Esophagus muscularis mucosa (tissue), 4 donors: ENCODE measurements at regions not wholly inside any gene's neighbourhood (a gene's known extent, or its start where the extent isn't known, plus 50 kb on each side); places are given as distances from the start of the nearest gene placed in this dataset.

Source experiments
- DNase-seq: peaks from one replicate; pipeline ENCODE4 v3.0.0-alpha.2; 2017; ENCODE audit errors: extremely low spot score
- H3K27ac ChIP-seq, 4 donors: fragments of 200-600 bp; sonication (generic); replicated peaks in 1 of 4; 1 replicate in 3 of 4; 2 replicates in 1 of 4; pipeline ENCODE4 v1.5.1; 2016 to 2019; ENCODE audit warnings: mild to moderate bottlenecking in 1 of 4
- H3K27me3 ChIP-seq, 4 donors: fragments of 200-600 bp; sonication (generic); one replicate each; pipeline versions ENCODE4 v1.5.1 to v1.6.0; 2016 to 2019
- H3K36me3 ChIP-seq, 4 donors: fragments of 200-600 bp; sonication (generic); one replicate each; pipeline ENCODE4 v1.5.1; 2016 to 2019
- H3K4me1 ChIP-seq, 4 donors: fragments of 200-600 bp; sonication (generic); one replicate each; pipeline ENCODE4 v1.5.1; 2016 to 2019
- H3K4me3 ChIP-seq, 4 donors: fragments of 200-600 bp; sonication (generic); 1 replicate in 2 of 4; 2 replicates in 2 of 4; pipeline ENCODE4 v1.5.1; 2016 to 2019; ENCODE audit warnings: mild to moderate bottlenecking in 4 of 4, moderate library complexity in 1 of 4
- H3K9me3 ChIP-seq, 4 donors: fragments of 200-600 bp; sonication (generic); 1 replicate in 3 of 4; 2 replicates in 1 of 4; pipeline ENCODE4 v1.5.1; 2016 to 2019
- EP300 ChIP-seq: sonication (generic); formaldehyde crosslinking; IDR thresholded peaks from one replicate; pipeline ENCODE4 v1.6.1; 2017; ENCODE audit warnings: antibody characterized with exemption
- POLR2A ChIP-seq: fragments of 450-650 bp; IDR thresholded peaks from one replicate; pipeline ENCODE4 v1.6.1; 2017; ENCODE audit warnings: antibody characterized with exemption, moderate library complexity, mild to moderate bottlenecking, low read depth
- POLR2AphosphoS5 ChIP-seq, 2 donors: sonication (generic); formaldehyde crosslinking; IDR thresholded peaks; one replicate each; pipeline ENCODE4 v1.6.1; 2017; ENCODE audit warnings: antibody characterized with exemption in 2 of 2
- WGBS: methylation state at CpG from one replicate; pipeline ENCODE4 v1.1.5; 2018; 5-methylcytosine and 5-hydroxymethylcytosine counted together
- intact Hi-C: fragments of 100-400 bp; cut with DNase I; formaldehyde crosslinking; loops from one replicate; pipeline ENCODE4 v1.15.1; 2023
- TF ChIP-seq, protein P1 (sequence below), 3 experiments: fragments of 200-600 bp in 2 of 3; fragments of 450-650 bp in 1 of 3; sonication (generic) in 2 of 3; IDR thresholded peaks; one replicate each; pipeline ENCODE4 v1.5.1; 2017 to 2019; ENCODE audit warnings: antibody characterized with exemption in 3 of 3, mild to moderate bottlenecking in 2 of 3, moderate library complexity in 1 of 3

DNA sequence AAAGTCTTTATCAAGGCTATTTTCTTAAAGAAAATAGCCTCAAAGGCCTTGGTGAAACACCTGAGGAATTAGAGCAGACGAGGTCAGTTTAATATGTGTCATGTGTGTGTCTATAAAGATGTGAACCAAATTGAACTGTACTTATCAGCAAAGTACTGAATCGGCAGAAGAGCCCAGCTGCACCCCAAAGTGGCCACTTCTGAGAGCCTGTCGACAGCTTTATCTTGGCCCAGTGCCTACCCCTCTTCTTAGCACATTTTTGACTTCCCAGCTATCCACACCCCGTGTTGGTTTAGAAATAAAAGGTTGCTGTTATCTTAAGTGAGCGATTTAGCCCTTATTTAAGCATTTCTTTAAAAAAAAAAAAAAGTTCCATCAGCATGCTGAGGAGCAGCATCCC is 329.7 kb downstream of the FBXW7 start:
- H3K27me3 ChIP-seq, result peaks cover 0 to 11% (median 0%) of the 10 kb centered on the region in 4 donors
- no peak overlapping the region for H3K4me3 ChIP-seq
- H3K4me1 ChIP-seq, result peaks cover 0 to 10% (median 0%) of the 10 kb centered on the region in 4 donors
- 60% methylated on average over 5 of the region's 5 CpGs for WGBS
- no peak overlapping the region for H3K27ac ChIP-seq
- no peaks in the 10 kb centered on the region for H3K9me3 ChIP-seq
- TF ChIP-seq, protein P1, sequence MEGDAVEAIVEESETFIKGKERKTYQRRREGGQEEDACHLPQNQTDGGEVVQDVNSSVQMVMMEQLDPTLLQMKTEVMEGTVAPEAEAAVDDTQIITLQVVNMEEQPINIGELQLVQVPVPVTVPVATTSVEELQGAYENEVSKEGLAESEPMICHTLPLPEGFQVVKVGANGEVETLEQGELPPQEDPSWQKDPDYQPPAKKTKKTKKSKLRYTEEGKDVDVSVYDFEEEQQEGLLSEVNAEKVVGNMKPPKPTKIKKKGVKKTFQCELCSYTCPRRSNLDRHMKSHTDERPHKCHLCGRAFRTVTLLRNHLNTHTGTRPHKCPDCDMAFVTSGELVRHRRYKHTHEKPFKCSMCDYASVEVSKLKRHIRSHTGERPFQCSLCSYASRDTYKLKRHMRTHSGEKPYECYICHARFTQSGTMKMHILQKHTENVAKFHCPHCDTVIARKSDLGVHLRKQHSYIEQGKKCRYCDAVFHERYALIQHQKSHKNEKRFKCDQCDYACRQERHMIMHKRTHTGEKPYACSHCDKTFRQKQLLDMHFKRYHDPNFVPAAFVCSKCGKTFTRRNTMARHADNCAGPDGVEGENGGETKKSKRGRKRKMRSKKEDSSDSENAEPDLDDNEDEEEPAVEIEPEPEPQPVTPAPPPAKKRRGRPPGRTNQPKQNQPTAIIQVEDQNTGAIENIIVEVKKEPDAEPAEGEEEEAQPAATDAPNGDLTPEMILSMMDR (IDR thresholded peaks at IDR 0.05), result no peak
- TF ChIP-seq POLR2AphosphoS5 (IDR thresholded peaks at IDR 0.05), result no peak
- TF ChIP-seq POLR2A, result no peak
- no peak for TF ChIP-seq EP300
- intact Hi-C loops, result no loop called here
- DNase-seq, result no peak
- H3K36me3 ChIP-seq, result no peaks in the 10 kb centered on the region

DNA sequence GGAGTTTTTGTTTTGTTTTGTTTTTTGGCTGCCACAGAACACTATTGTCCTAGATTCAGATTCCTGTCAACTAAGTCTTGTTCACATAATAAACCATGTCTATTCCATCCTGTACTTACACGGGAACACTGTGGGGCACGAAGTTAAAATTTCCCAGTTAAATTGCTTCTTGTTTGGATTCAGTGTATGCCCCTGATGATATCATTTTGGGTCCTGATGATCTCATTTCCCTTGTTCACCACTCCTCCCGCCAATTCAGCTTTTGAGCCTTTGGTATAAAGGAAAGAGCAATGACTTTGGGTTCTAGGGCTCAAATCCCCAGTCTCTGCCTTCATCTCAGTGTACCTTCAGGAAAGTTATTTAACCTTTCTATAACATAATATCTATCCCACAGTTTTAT is 333.5 kb downstream of the FBXW7 start:
- Histone ChIP-seq H3K4me3 (no peak overlapping the region), H3K9me3 (no peaks in the 10 kb centered on the region), H3K27ac (no peak overlapping the region), H3K36me3 (no peaks in the 10 kb centered on the region), H3K27me3 (no peaks in the 10 kb centered on the region), H3K4me1 (peaks cover 0 to 10% (median under 1%) of the 10 kb centered on the region in 4 donors)
- WGBS, result 75% methylated on average over 3 of the region's 3 CpGs
- intact Hi-C loops, result no loop called here
- TF ChIP-seq POLR2A (no peak), EP300 (no peak), POLR2AphosphoS5 (IDR thresholded peaks at IDR 0.05) (no peak)
- TF ChIP-seq, protein P1 (IDR thresholded peaks at IDR 0.05), result no peak
- DNase-seq, result no peak

DNA sequence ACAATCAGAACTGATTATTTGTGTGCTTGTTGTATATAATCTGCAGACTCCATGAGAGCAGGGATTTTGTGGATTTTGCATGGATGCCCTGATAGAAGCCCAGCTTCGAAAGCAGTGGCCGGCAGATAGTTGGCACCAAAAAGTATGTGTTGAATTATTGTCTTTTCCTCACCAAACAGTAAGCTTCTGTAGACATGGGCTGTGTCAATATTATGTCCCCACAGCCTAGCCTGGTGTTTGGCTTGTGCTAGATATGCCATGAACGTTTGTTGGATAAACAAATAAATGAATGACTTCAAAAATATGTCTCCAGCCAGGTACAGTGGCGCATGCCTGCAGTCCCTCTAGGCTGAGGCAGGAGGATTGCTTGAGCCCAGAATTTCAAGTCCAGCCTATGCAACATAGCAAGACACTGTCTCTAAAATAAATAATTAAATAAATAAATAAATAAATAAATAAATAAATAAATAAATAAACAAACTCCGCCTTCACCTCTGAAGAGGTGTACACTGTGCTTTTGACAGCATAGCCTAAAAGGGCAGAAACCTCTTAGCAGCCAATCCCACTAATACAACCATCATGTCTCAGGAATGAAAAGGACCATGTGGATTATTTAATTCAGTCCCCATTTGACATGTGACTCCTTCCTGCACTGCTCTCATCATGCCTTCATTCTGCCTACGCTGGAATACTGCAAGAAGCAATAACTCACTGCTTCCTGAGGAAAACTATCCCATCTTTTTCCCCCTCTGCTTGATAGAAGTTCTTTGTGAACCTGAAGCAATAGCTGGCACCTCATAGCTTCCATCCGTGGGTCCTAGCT is 335.2 kb downstream of the FBXW7 start:
- intact Hi-C loops, result no loop called here
- peaks cover 0 to 7% (median 4%) of the 10 kb centered on the region in 4 donors for H3K4me1 ChIP-seq
- TF ChIP-seq POLR2AphosphoS5 (IDR thresholded peaks at IDR 0.05) (no peak), EP300 (no peak)
- whole genome bisulfite sequencing, result 78% methylated on average over 7 of the region's 7 CpGs
- no peak for DNase-seq
- no peaks in the 10 kb centered on the region for H3K36me3 ChIP-seq
- H3K9me3 ChIP-seq, result no peaks in the 10 kb centered on the region
- no peak overlapping the region for H3K27ac ChIP-seq
- no peak overlapping the region for H3K4me3 ChIP-seq
- no peaks in the 10 kb centered on the region for H3K27me3 ChIP-seq

DNA sequence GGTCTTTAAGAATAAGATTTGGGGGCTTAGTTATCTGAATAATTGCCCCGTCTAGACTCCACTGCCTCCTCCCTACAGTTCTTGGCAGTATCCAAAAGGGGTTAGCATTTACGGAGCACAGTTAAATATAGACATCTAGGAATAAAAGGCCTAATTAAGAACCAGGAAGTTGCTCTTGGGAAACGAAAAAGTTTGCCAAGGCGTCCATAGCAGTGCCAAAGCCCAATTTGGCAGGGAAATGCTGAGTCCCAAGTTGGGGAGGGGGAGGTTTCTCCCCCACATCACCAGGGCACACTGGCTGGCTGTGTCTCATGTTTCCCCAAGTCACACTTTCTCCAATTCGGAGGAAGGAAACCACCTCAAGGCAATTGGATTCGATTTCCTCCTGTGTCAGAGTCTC is 338.7 kb downstream of the FBXW7 start:
- Histone ChIP-seq H3K27me3 (no peaks in the 10 kb centered on the region), H3K9me3 (no peaks in the 10 kb centered on the region), H3K27ac (no peak overlapping the region), H3K4me1 (peaks cover 0 to 7% (median 4%) of the 10 kb centered on the region in 4 donors), H3K4me3 (no peak overlapping the region), H3K36me3 (no peaks in the 10 kb centered on the region)
- 53% methylated on average over 6 of the region's 6 CpGs for WGBS
- TF ChIP-seq POLR2A (no peak), EP300 (no peak), POLR2AphosphoS5 (IDR thresholded peaks at IDR 0.05) (no peak)
- TF ChIP-seq, protein P1 (IDR thresholded peaks at IDR 0.05), result no peak
- no peak for DNase-seq
- intact Hi-C loops, result no loop called here

DNA sequence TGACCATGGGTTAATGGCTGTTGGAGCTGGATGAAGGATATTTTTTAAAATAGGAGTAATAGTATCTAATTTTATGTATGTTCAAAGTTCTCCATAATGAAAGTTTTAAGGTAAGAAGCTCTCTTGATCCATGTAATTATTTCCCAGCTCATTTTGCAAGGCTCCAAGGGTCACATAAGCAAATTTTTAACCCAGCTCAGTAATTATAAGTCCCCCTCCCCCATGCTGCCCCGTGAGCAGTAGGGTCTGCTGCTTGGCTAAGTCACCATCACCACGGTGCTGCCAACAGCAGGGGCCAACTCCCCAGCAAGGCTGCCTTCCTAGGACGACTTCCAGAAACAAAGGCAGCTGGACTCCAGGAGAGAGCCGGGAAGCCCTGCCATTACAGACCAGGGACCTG is 340.0 kb downstream of the FBXW7 start:
- intact Hi-C loops, result no loop called here
- H3K4me3 ChIP-seq, result no peak overlapping the region
- no peak for DNase-seq
- no peak overlapping the region for H3K27ac ChIP-seq
- H3K4me1 ChIP-seq, result peaks cover 0 to 7% (median 4%) of the 10 kb centered on the region in 4 donors
- no peaks in the 10 kb centered on the region for H3K27me3 ChIP-seq
- 77% methylated on average over 4 of the region's 4 CpGs for WGBS
- TF ChIP-seq POLR2AphosphoS5 (IDR thresholded peaks at IDR 0.05), result no peak
- TF ChIP-seq POLR2A, result no peak
- TF ChIP-seq, protein P1 (IDR thresholded peaks at IDR 0.05), result no peak
- TF ChIP-seq EP300, result no peak
- H3K9me3 ChIP-seq, result no peaks in the 10 kb centered on the region
- H3K36me3 ChIP-seq, result no peaks in the 10 kb centered on the region
